ENCODE measurements at regions not wholly inside any gene's neighbourhood (a gene's known extent, or its start where the extent isn't known, plus 50 kb on each side); places are given as distances from the start of the nearest gene placed in this dataset.

- no peak overlapping the region for H3K4me2 ChIP-seq (ENCODE audit: low read depth, low read length, poor library complexity, severe bottlenecking)
- no peaks in the 10 kb centered on the region for H3K9me3 ChIP-seq (ENCODE audit: low read length)
- no peak for DNase-seq
- H4K20me1 ChIP-seq (ENCODE audit: insufficient read depth, low read depth, low read length): no peaks in the 10 kb centered on the region
- no peaks in the 10 kb centered on the region for H3K27me3 ChIP-seq (ENCODE audit: low read length)
- H3K79me2 ChIP-seq (ENCODE audit: low read length): no peaks in the 10 kb centered on the region
- no peak overlapping the region for H3K4me3 ChIP-seq (ENCODE audit: low read length)
- no peaks in the 10 kb centered on the region for H3K4me1 ChIP-seq (ENCODE audit: low read length)
- no peaks in the 10 kb centered on the region for H3K9me2 ChIP-seq (replicated peaks; ENCODE audit: insufficient read depth, low read length)
- no peak overlapping the region for H3K27ac ChIP-seq (ENCODE audit: low read length)
- no peak overlapping the region for H2AFZ ChIP-seq (ENCODE audit: low read length)
- no peaks in the 10 kb centered on the region for H3K36me3 ChIP-seq (ENCODE audit: insufficient read depth, low read length)
- no peak overlapping the region for H3K9ac ChIP-seq (ENCODE audit: low read length)
These were observed 161.9 kb downstream of the ZBTB18 start for GRCh38 chr1:244212797-244213475.

GRCh38 chr1:244214009-244214967 lies 163.2 kb downstream of the ZBTB18 start:
- Histone ChIP-seq H3K27ac (ENCODE audit: low read length) (no peak overlapping the region), H3K4me1 (ENCODE audit: low read length) (no peaks in the 10 kb centered on the region), H3K79me2 (ENCODE audit: low read length) (no peaks in the 10 kb centered on the region), H3K9me2 (replicated peaks; ENCODE audit: insufficient read depth, low read length) (no peaks in the 10 kb centered on the region), H3K9me3 (ENCODE audit: low read length) (no peaks in the 10 kb centered on the region), H4K20me1 (ENCODE audit: insufficient read depth, low read depth, low read length) (no peaks in the 10 kb centered on the region), H2AFZ (ENCODE audit: low read length) (no peak overlapping the region), H3K27me3 (ENCODE audit: low read length) (no peaks in the 10 kb centered on the region), H3K36me3 (ENCODE audit: insufficient read depth, low read length) (no peaks in the 10 kb centered on the region), H3K4me3 (ENCODE audit: low read length) (no peak overlapping the region), H3K9ac (ENCODE audit: low read length) (no peak overlapping the region), H3K4me2 (ENCODE audit: low read depth, low read length, poor library complexity, severe bottlenecking) (no peak overlapping the region)
- no peak for DNase-seq

GRCh38 chr1:244216836-244217235 lies 165.8 kb downstream of the ZBTB18 start:
- H3K9me3 ChIP-seq (ENCODE audit: low read length): no peaks in the 10 kb centered on the region
- no peak overlapping the region for H2AFZ ChIP-seq (ENCODE audit: low read length)
- H3K4me1 ChIP-seq (ENCODE audit: low read length): no peaks in the 10 kb centered on the region
- no peaks in the 10 kb centered on the region for H4K20me1 ChIP-seq (ENCODE audit: insufficient read depth, low read depth, low read length)
- H3K27me3 ChIP-seq (ENCODE audit: low read length): no peaks in the 10 kb centered on the region
- no peak overlapping the region for H3K27ac ChIP-seq (ENCODE audit: low read length)
- no peak overlapping the region for H3K4me3 ChIP-seq (ENCODE audit: low read length)
- DNase-seq: no peak
- no peak overlapping the region for H3K4me2 ChIP-seq (ENCODE audit: low read depth, low read length, poor library complexity, severe bottlenecking)
- no peaks in the 10 kb centered on the region for H3K36me3 ChIP-seq (ENCODE audit: insufficient read depth, low read length)
- no peak overlapping the region for H3K9ac ChIP-seq (ENCODE audit: low read length)
- no peaks in the 10 kb centered on the region for H3K9me2 ChIP-seq (replicated peaks; ENCODE audit: insufficient read depth, low read length)
- no peaks in the 10 kb centered on the region for H3K79me2 ChIP-seq (ENCODE audit: low read length)

GRCh38 chr1:244217711-244218110 lies 166.6 kb downstream of the ZBTB18 start:
- no peak overlapping the region for H3K27ac ChIP-seq (ENCODE audit: low read length)
- no peaks in the 10 kb centered on the region for H3K9me3 ChIP-seq (ENCODE audit: low read length)
- no peaks in the 10 kb centered on the region for H3K27me3 ChIP-seq (ENCODE audit: low read length)
- no peaks in the 10 kb centered on the region for H3K79me2 ChIP-seq (ENCODE audit: low read length)
- no peak for DNase-seq
- H3K4me1 ChIP-seq (ENCODE audit: low read length): no peaks in the 10 kb centered on the region
- no peak overlapping the region for H3K4me3 ChIP-seq (ENCODE audit: low read length)
- no peaks in the 10 kb centered on the region for H4K20me1 ChIP-seq (ENCODE audit: insufficient read depth, low read depth, low read length)
- H3K4me2 ChIP-seq (ENCODE audit: low read depth, low read length, poor library complexity, severe bottlenecking): no peak overlapping the region
- H2AFZ ChIP-seq (ENCODE audit: low read length): no peak overlapping the region
- no peaks in the 10 kb centered on the region for H3K9me2 ChIP-seq (replicated peaks; ENCODE audit: insufficient read depth, low read length)
- H3K9ac ChIP-seq (ENCODE audit: low read length): no peak overlapping the region
- no peaks in the 10 kb centered on the region for H3K36me3 ChIP-seq (ENCODE audit: insufficient read depth, low read length)

GRCh38 chr1:244218220-244218619 lies 167.1 kb downstream of the ZBTB18 start:
- Histone ChIP-seq H2AFZ (ENCODE audit: low read length) (no peak overlapping the region), H3K4me3 (ENCODE audit: low read length) (no peak overlapping the region), H3K4me2 (ENCODE audit: low read depth, low read length, poor library complexity, severe bottlenecking) (no peak overlapping the region), H4K20me1 (ENCODE audit: insufficient read depth, low read depth, low read length) (no peaks in the 10 kb centered on the region), H3K4me1 (ENCODE audit: low read length) (no peaks in the 10 kb centered on the region), H3K9me3 (ENCODE audit: low read length) (no peaks in the 10 kb centered on the region), H3K79me2 (ENCODE audit: low read length) (no peaks in the 10 kb centered on the region), H3K9ac (ENCODE audit: low read length) (no peak overlapping the region), H3K36me3 (ENCODE audit: insufficient read depth, low read length) (no peaks in the 10 kb centered on the region), H3K27ac (ENCODE audit: low read length) (no peak overlapping the region), H3K9me2 (replicated peaks; ENCODE audit: insufficient read depth, low read length) (no peaks in the 10 kb centered on the region), H3K27me3 (ENCODE audit: low read length) (no peaks in the 10 kb centered on the region)
- no peak for DNase-seq

GRCh38 chr1:244219149-244219548 lies 168.1 kb downstream of the ZBTB18 start:
- no peaks in the 10 kb centered on the region for H4K20me1 ChIP-seq (ENCODE audit: insufficient read depth, low read depth, low read length)

GRCh38 chr1:244219802-244220201 lies 168.7 kb downstream of the ZBTB18 start:
- Histone ChIP-seq H3K9ac (ENCODE audit: low read length) (no peak overlapping the region), H3K27me3 (ENCODE audit: low read length) (no peaks in the 10 kb centered on the region), H3K36me3 (ENCODE audit: insufficient read depth, low read length) (no peaks in the 10 kb centered on the region), H3K79me2 (ENCODE audit: low read length) (no peaks in the 10 kb centered on the region), H3K4me1 (ENCODE audit: low read length) (no peaks in the 10 kb centered on the region), H3K27ac (ENCODE audit: low read length) (no peak overlapping the region), H3K4me2 (ENCODE audit: low read depth, low read length, poor library complexity, severe bottlenecking) (no peak overlapping the region), H2AFZ (ENCODE audit: low read length) (no peak overlapping the region), H3K4me3 (ENCODE audit: low read length) (no peak overlapping the region), H3K9me2 (replicated peaks; ENCODE audit: insufficient read depth, low read length) (no peaks in the 10 kb centered on the region), H4K20me1 (ENCODE audit: insufficient read depth, low read depth, low read length) (no peaks in the 10 kb centered on the region), H3K9me3 (ENCODE audit: low read length) (no peaks in the 10 kb centered on the region)
- no peak for DNase-seq

More at GRCh38 chr1:244219149-244219548, 168.1 kb downstream of the ZBTB18 start:
- no peaks in the 10 kb centered on the region for H3K9me2 ChIP-seq (replicated peaks; ENCODE audit: insufficient read depth, low read length)
- H3K4me2 ChIP-seq (ENCODE audit: low read depth, low read length, poor library complexity, severe bottlenecking): no peak overlapping the region
- no peak for DNase-seq
- no peaks in the 10 kb centered on the region for H3K36me3 ChIP-seq (ENCODE audit: insufficient read depth, low read length)
- no peaks in the 10 kb centered on the region for H3K9me3 ChIP-seq (ENCODE audit: low read length)
- no peak overlapping the region for H3K27ac ChIP-seq (ENCODE audit: low read length)
- H3K79me2 ChIP-seq (ENCODE audit: low read length): no peaks in the 10 kb centered on the region
- no peak overlapping the region for H3K9ac ChIP-seq (ENCODE audit: low read length)
- no peaks in the 10 kb centered on the region for H3K27me3 ChIP-seq (ENCODE audit: low read length)
- no peak overlapping the region for H3K4me3 ChIP-seq (ENCODE audit: low read length)
- H3K4me1 ChIP-seq (ENCODE audit: low read length): no peaks in the 10 kb centered on the region
- H2AFZ ChIP-seq (ENCODE audit: low read length): no peak overlapping the region

- Histone ChIP-seq H3K36me3 (ENCODE audit: insufficient read depth, low read length) (no peaks in the 10 kb centered on the region), H3K4me2 (ENCODE audit: low read depth, low read length, poor library complexity, severe bottlenecking) (no peak overlapping the region), H3K4me3 (ENCODE audit: low read length) (no peak overlapping the region), H3K9me2 (replicated peaks; ENCODE audit: insufficient read depth, low read length) (no peaks in the 10 kb centered on the region), H3K9me3 (ENCODE audit: low read length) (no peaks in the 10 kb centered on the region), H3K9ac (ENCODE audit: low read length) (no peak overlapping the region), H3K4me1 (ENCODE audit: low read length) (no peaks in the 10 kb centered on the region), H4K20me1 (ENCODE audit: insufficient read depth, low read depth, low read length) (no peaks in the 10 kb centered on the region), H3K79me2 (ENCODE audit: low read length) (no peaks in the 10 kb centered on the region), H2AFZ (ENCODE audit: low read length) (no peak overlapping the region), H3K27ac (ENCODE audit: low read length) (no peak overlapping the region), H3K27me3 (ENCODE audit: low read length) (no peaks in the 10 kb centered on the region)
- no peak for DNase-seq
These were observed 169.3 kb downstream of the ZBTB18 start for GRCh38 chr1:244220410-244220809.
